ENCODE measurements at regions not wholly inside any gene's neighbourhood (a gene's known extent, or its start where the extent isn't known, plus 50 kb on each side); places are given as distances from the start of the nearest gene placed in this dataset.

GRCh38 chr5:96569332-96569731 is 92.8 kb upstream of the CAST start:
- no peak for TF ChIP-seq USF2 (IDR thresholded peaks at IDR 0.05; ENCODE audit: low read length)
- no peak for TF ChIP-seq CTCF (IDR thresholded peaks at IDR 0.05; ENCODE audit: control extremely low read depth in 1 of 3, insufficient read depth in 1 of 3, low read depth in 1 of 3, low read length in 3 of 3)

Data from H1 (cell line).